Adrenal gland (tissue), 5 donors: ENCODE measurements at regions not wholly inside any gene's neighbourhood (a gene's known extent, or its start where the extent isn't known, plus 50 kb on each side); places are given as distances from the start of the nearest gene placed in this dataset.

ENCODE experiments used
- CTCF ChIP-seq, 6 experiments: fragments of 450-650 bp in 4 of 6; fragments of 200-600 bp in 2 of 6; sonication (generic) in 1 of 6; IDR thresholded peaks; 1 replicate in 5 of 6; 2 replicates in 1 of 6; pipeline versions ENCODE4 v1.5.1 to v1.8.0; 2016 to 2021; ENCODE audit warnings: antibody characterized with exemption in 6 of 6, mild to moderate bottlenecking in 2 of 6, moderate library complexity in 1 of 6
- POLR2A ChIP-seq, 2 donors: fragments of 450-650 bp; IDR thresholded peaks; one replicate each; pipeline ENCODE4 v1.6.1; 2017; ENCODE audit warnings: antibody characterized with exemption in 2 of 2, mild to moderate bottlenecking in 2 of 2, moderate library complexity in 1 of 2
- donor health status: DM: no; HTN: no; CAD: no.

DNA sequence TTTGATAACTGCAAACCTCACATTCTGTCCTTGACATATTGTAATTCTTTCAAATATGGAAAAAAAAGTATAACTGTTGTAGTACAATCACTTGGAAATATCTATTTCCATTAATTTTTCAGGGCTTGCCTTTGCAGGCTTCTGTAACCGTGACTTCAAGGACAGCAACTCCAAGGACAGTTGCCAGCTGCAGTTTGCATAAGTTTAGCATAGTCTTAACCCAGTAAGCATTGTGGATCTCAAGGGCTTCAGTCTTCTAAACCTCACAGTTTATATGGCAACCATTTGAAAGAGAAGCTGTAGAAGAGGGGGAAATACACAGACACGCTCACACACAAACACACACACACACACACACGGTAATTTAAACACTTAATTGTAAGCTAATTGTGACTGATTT, 112.8 kb upstream of the GPR149 start:
- TF ChIP-seq POLR2A (IDR thresholded peaks at IDR 0.05) (no peak), CTCF (IDR thresholded peaks at IDR 0.05) (no peak)
